KOPT-K1 (cell line): ENCODE measurements at regions not wholly inside any gene's neighbourhood (a gene's known extent, or its start where the extent isn't known, plus 50 kb on each side); places are given as distances from the start of the nearest gene placed in this dataset.

Source experiments
- H3K27ac ChIP-seq: fragments of 200-600 bp; sonication (generic); 2 replicates; pipeline ENCODE4 v1.5.1; 2016; ENCODE audit warnings: antibody characterized with exemption, mild to moderate bottlenecking, low read depth, low read length; ENCODE audit not compliant: poor library complexity, severe bottlenecking
- H3K36me3 ChIP-seq: fragments of 200-600 bp; sonication (generic); 2 replicates; pipeline ENCODE4 v1.5.1; 2017; ENCODE audit warnings: antibody characterized with exemption, mild to moderate bottlenecking, low read length, moderate library complexity; ENCODE audit not compliant: insufficient read depth
- H3K9me3 ChIP-seq: fragments of 200-600 bp; sonication (generic); 2 replicates; pipeline ENCODE4 v1.5.1; 2017; ENCODE audit warnings: antibody characterized with exemption, low read length, mild to moderate bottlenecking; ENCODE audit not compliant: insufficient read depth, poor library complexity, severe bottlenecking

- no peak overlapping the region for H3K27ac ChIP-seq
- no peaks in the 10 kb centered on the region for H3K36me3 ChIP-seq
- H3K9me3 ChIP-seq, result no peaks in the 10 kb centered on the region
Observed at GRCh38 chr18:64419156-64419555, 270.3 kb upstream of the LINC00305 start.

- H3K36me3 ChIP-seq, result no peaks in the 10 kb centered on the region
- H3K9me3 ChIP-seq, result no peaks in the 10 kb centered on the region
- H3K27ac ChIP-seq, result no peak overlapping the region
Observed at GRCh38 chr18:64416990-64417389, 268.1 kb upstream of the LINC00305 start.

GRCh38 chr18:64415218-64415617 is 266.3 kb upstream of the LINC00305 start:
- H3K9me3 ChIP-seq, result no peaks in the 10 kb centered on the region
- no peak overlapping the region for H3K27ac ChIP-seq
- H3K36me3 ChIP-seq, result no peaks in the 10 kb centered on the region

DNA sequence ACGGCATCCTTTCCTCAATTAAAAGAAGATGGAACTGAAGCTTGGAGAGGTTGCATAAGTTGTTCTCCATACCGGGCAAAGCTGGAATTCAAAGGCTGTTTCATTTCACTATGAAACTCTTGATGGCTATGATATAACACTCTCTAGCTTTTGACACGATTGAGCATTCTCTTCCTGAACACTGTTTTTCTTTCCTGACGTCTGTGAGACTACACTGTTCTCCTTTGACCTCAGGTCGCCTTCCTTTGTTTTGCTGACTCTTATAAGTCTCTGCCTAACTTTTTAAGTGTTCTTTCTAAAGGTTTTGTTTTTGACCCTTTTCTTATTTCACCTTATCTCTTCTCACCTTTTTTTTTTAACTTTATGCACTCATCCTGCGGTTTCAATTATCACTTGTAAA is 261.8 kb upstream of the LINC00305 start:
- Histone ChIP-seq H3K36me3 (no peaks in the 10 kb centered on the region), H3K9me3 (no peaks in the 10 kb centered on the region), H3K27ac (no peak overlapping the region)

- no peaks in the 10 kb centered on the region for H3K36me3 ChIP-seq
- H3K27ac ChIP-seq, result no peak overlapping the region
- H3K9me3 ChIP-seq, result no peaks in the 10 kb centered on the region
Observed at GRCh38 chr18:64409511-64409910, 260.6 kb upstream of the LINC00305 start.

GRCh38 chr18:64407606-64408005 is 258.7 kb upstream of the LINC00305 start:
- H3K27ac ChIP-seq, result no peak overlapping the region
- no peaks in the 10 kb centered on the region for H3K36me3 ChIP-seq
- no peaks in the 10 kb centered on the region for H3K9me3 ChIP-seq

DNA sequence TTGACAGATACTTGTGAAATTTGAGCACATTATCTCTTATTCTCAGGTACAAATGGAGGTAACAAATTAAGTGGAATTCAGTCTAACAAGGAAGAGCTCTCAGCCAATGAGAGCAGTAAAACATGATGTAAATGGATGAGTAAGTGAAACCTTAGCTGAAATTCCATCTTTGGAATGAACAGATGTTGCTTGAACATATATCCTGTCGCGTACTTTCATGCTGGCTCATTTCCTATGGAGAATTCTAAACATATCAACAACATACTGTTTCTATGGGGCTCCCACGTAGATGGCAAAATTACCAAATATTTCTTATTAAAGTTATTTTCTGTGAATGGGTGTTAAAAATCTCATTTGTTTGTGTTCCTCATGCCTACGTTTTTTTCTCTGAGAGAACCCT is 256.3 kb upstream of the LINC00305 start:
- Histone ChIP-seq H3K36me3 (no peaks in the 10 kb centered on the region), H3K27ac (no peak overlapping the region), H3K9me3 (no peaks in the 10 kb centered on the region)

- Histone ChIP-seq H3K27ac (no peak overlapping the region), H3K36me3 (no peaks in the 10 kb centered on the region), H3K9me3 (no peaks in the 10 kb centered on the region)
Observed at GRCh38 chr18:64403784-64404503, 255.1 kb upstream of the LINC00305 start.

DNA sequence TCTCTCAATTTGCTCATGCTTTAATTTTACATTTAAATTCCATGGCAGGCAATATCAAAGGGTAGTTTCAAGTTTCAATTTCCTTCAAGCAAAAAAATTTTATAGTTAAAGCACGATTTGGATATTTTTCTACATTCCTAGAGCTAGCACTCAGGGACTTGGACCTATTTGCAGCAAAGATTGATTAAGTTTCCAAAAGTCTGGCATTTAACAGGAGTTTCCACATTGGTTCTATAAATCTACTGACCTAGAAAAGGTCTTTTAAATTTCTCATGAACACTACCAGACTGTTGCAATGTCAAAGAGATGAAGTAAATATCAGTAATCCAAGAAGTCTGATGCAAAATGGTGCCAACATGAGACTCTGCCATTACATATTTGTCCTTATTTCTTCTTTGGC is 253.7 kb upstream of the LINC00305 start:
- H3K27ac ChIP-seq, result no peak overlapping the region
- no peaks in the 10 kb centered on the region for H3K9me3 ChIP-seq
- H3K36me3 ChIP-seq, result no peaks in the 10 kb centered on the region

GRCh38 chr18:64401268-64402060 is 252.6 kb upstream of the LINC00305 start:
- Histone ChIP-seq H3K9me3 (no peaks in the 10 kb centered on the region), H3K27ac (no peak overlapping the region), H3K36me3 (no peaks in the 10 kb centered on the region)

GRCh38 chr18:64399566-64399965 is 250.7 kb upstream of the LINC00305 start:
- no peaks in the 10 kb centered on the region for H3K36me3 ChIP-seq
- no peak overlapping the region for H3K27ac ChIP-seq
- H3K9me3 ChIP-seq, result no peaks in the 10 kb centered on the region

DNA sequence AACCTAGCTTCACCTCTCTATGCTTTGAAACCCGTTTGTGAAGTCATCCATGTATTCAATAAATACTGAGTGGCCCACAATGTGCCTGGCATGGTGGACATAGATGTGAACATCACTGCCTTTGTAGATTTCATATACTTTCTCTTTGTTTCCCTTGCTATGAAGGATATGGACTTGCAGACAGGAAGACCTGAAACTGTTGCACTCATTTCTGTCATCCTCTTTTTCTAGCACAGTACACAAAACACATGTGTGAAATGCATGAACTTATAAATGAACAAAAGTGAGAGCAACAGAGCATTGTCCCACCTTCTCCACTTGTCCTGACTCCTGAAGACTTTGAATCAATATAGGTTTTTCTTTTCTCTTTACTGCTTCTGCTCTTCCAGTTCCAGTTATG is 249.4 kb upstream of the LINC00305 start:
- H3K9me3 ChIP-seq, result no peaks in the 10 kb centered on the region
- no peaks in the 10 kb centered on the region for H3K36me3 ChIP-seq
- no peak overlapping the region for H3K27ac ChIP-seq

DNA sequence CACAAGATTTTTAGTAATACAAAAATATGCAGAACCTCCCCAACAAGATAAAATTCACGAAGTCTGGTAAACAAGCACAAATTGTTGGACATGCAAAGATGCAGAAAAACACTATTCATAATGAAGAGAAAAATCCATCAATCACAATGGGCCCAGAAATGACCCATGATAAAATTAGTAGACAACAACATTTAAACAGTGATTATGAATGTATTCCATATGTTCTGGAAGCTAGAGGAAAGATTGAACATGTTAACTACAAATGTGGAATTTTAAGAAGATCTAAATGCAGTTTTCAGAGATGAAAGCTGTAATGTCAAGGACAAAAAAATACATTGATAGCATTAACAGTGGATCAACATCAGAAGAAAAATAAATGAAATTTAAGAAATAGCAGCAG is 243.3 kb upstream of the LINC00305 start:
- Histone ChIP-seq H3K9me3 (no peaks in the 10 kb centered on the region), H3K36me3 (no peaks in the 10 kb centered on the region), H3K27ac (no peak overlapping the region)

DNA sequence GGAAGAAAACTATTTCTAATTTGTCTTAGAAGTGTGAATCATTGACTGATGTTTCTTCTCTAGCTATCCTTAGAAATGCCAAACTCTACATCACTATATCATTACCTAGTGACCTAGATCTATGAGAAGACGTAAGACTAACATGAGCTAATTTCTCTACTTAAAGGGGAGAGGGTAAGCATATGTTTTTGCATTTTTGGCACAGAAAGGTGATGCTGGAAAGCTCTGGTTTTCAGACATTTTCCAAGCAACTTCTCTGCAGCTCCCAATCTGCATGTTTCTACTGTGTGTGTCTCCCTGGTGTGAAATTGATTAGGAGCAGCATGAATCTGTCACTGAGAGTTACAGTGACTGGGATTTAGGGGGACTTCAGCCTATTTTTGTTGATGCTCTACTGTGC is 235.2 kb upstream of the LINC00305 start:
- no peaks in the 10 kb centered on the region for H3K36me3 ChIP-seq
- no peak overlapping the region for H3K27ac ChIP-seq
- no peaks in the 10 kb centered on the region for H3K9me3 ChIP-seq

DNA sequence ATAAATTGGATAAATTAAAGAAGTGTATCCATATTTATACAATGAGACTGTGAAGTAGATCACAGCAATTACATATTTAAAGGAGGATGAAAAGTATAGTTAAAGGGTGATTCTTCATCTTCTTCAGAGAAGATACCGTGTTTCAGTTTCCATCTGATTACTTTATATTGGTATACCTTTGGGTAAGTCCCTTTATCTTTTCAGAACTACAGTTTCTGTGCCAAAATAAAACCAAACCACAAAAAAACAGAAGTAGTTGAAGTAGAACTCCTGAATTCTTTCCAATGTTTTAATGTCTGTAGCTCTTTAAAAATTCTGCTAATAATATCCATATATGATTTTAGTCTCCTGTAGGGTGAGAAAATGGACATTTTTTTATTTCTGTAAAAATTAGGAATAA is 231.2 kb upstream of the LINC00305 start:
- Histone ChIP-seq H3K36me3 (no peaks in the 10 kb centered on the region), H3K9me3 (no peaks in the 10 kb centered on the region), H3K27ac (no peak overlapping the region)

GRCh38 chr18:64379662-64380061 is 230.8 kb upstream of the LINC00305 start:
- Histone ChIP-seq H3K36me3 (no peaks in the 10 kb centered on the region), H3K27ac (no peak overlapping the region), H3K9me3 (no peaks in the 10 kb centered on the region)
